ENCODE measurements at regions not wholly inside any gene's neighbourhood (a gene's known extent, or its start where the extent isn't known, plus 50 kb on each side); places are given as distances from the start of the nearest gene placed in this dataset.

GRCh38 chr3:127350172-127351050, 62.6 kb upstream of the PRR20G start:
- Histone ChIP-seq H3K27ac (ENCODE audit: insufficient read depth, low read length) (no peak overlapping the region), H3K9me1 (ENCODE audit: insufficient read depth, low read length) (no peaks in the 10 kb centered on the region), H2AK5ac (ENCODE audit: low read depth, low read length) (no peak overlapping the region), H4K5ac (ENCODE audit: low read depth, low read length) (no peak overlapping the region), H2BK120ac (ENCODE audit: low read depth, low read length) (no peak overlapping the region), H3K4me2 (ENCODE audit: low read depth, low read length) (no peak overlapping the region), H2AFZ (replicated peaks; ENCODE audit: low read length, poor library complexity) (no peak overlapping the region), H3K4me1 (ENCODE audit: control insufficient read depth, insufficient read depth, low read length) (no peaks in the 10 kb centered on the region), H2AK9ac (replicated peaks; ENCODE audit: low read depth, low read length, poor library complexity) (no peak overlapping the region), H3K4ac (ENCODE audit: low read depth, low read length) (no peak overlapping the region), H3K4me3 (ENCODE audit: insufficient read depth, low read depth, low read length) (no peak overlapping the region), H3K27me3 (ENCODE audit: control insufficient read depth, insufficient read depth, low read length) (peaks cover 5% of the 10 kb centered on the region; the same call in 1 of the 2 replicates), H4K20me1 (ENCODE audit: insufficient read depth, low read length) (no peaks in the 10 kb centered on the region), H3K36me3 (ENCODE audit: control insufficient read depth, insufficient read depth, low read length) (no peaks in the 10 kb centered on the region), H3K9ac (ENCODE audit: low read depth, low read length) (no peak overlapping the region), H2BK20ac (ENCODE audit: low read depth, low read length) (no peak overlapping the region), H4K8ac (ENCODE audit: low read depth in 2 of 2, low read length in 2 of 2) (no peak overlapping the region), H2BK5ac (ENCODE audit: low read depth, low read length, poor library complexity, severe bottlenecking) (no peak overlapping the region), H3K18ac (ENCODE audit: low read depth, low read length) (no peak overlapping the region), H4K91ac (ENCODE audit: insufficient read depth, low read depth, low read length) (no peak overlapping the region), H3K23ac (ENCODE audit: low read depth, low read length) (no peak overlapping the region), H3K14ac (replicated peaks; ENCODE audit: low read depth, low read length) (no peak overlapping the region), H3K9me3 (ENCODE audit: control insufficient read depth, insufficient read depth, low read length) (no peaks in the 10 kb centered on the region), H2BK15ac (ENCODE audit: low read depth, low read length) (no peak overlapping the region), H3K79me1 (ENCODE audit: low read depth in 1 of 2, low read length in 2 of 2) (no peaks in the 10 kb centered on the region), H3K56ac (ENCODE audit: extremely low read depth, insufficient read depth, low read length) (no peak overlapping the region)
- no TSS peak for BruUV-seq (replicated peaks)
- ChIA-PET CTCF (no interaction called here), POLR2A (ENCODE audit: unreplicated experiment) (no interaction called here)
- dilution Hi-C loops (cut with HindIII; ENCODE audit: low sequenced_read_pairs, unreplicated experiment) (no loop called here), intact Hi-C loops (cut with micrococcal nuclease) (no loop called here), in situ Hi-C loops (cut with MboI; ENCODE audit: low sequenced_read_pairs) (no loop called here)
- no peak for ATAC-seq (ENCODE audit: low read depth)
- TF ChIP-seq NFE2L2 (IDR thresholded peaks at IDR 0.05; ENCODE audit: low read depth, low read length), result no peak
- TF ChIP-seq CHD1 (IDR thresholded peaks at IDR 0.05; ENCODE audit: low read depth, low read length), result no peak
- no peak for TF ChIP-seq MAFK (IDR thresholded peaks at IDR 0.05; ENCODE audit: low read depth, low read length)
- no peak for TF ChIP-seq RCOR1 (IDR thresholded peaks at IDR 0.05; ENCODE audit: insufficient replicate concordance, low read length)
- TF ChIP-seq MXI1 (IDR thresholded peaks at IDR 0.05; ENCODE audit: borderline replicate concordance, low read depth, low read length), result no peak
- TF ChIP-seq USF2 (IDR thresholded peaks at IDR 0.05; ENCODE audit: low read depth, low read length), result no peak
- TF ChIP-seq FOS (IDR thresholded peaks at IDR 0.05; ENCODE audit: low read depth, low read length), result no peak
- TF ChIP-seq BHLHE40 (IDR thresholded peaks at IDR 0.05; ENCODE audit: low read depth, low read length), result no peak
- DNase-seq, result no peak
- 55% methylated on average over 7 of the region's 28 CpGs; no CpG with 5 or more reads in 1 of the 2 experiments for WGBS, 2 experiments (ENCODE audit: extremely low coverage in 2 of 2, insufficient read length in 1 of 2)

Measured in IMR-90 (cell line).